Activated T-cell treated with anti-CD3 and anti-CD28 coated beads, Interleukin-2, amount 50 U/mL, for 48 hours (primary cell): ENCODE measurements at regions not wholly inside any gene's neighbourhood (a gene's known extent, or its start where the extent isn't known, plus 50 kb on each side); places are given as distances from the start of the nearest gene placed in this dataset.
"Not testable (repeated sequence)": the region's sequence is repeated elsewhere in the genome, so short reads cannot be mapped to it uniquely, and the experiment has no call there.

Experiments
- DNase-seq, 2 experiments: peaks; one replicate each; pipeline ENCODE4 v3.0.0-alpha.2; 2020

GRCh38 chr14:22384167-22384549 is 204.9 kb downstream of the DAD1 start:
- no peak for DNase-seq

- DNase-seq, result no peak
These were observed 205.4 kb downstream of the DAD1 start for GRCh38 chr14:22383515-22384166.

GRCh38 chr14:22382955-22383354 is 206.1 kb downstream of the DAD1 start:
- no peak for DNase-seq

- DNase-seq, result no peak
These were observed 206.6 kb downstream of the DAD1 start for GRCh38 chr14:22382395-22382794.

- no peak for DNase-seq
These were observed 207.3 kb downstream of the DAD1 start for GRCh38 chr14:22381766-22382165.

GRCh38 chr14:22381408-22381760 is 207.6 kb downstream of the DAD1 start:
- no peak for DNase-seq

GRCh38 chr14:22380571-22381407 is 208.2 kb downstream of the DAD1 start:
- no peak for DNase-seq

- no peak for DNase-seq
These were observed 209.3 kb downstream of the DAD1 start for GRCh38 chr14:22379727-22380126.

- DNase-seq, result no peak
These were observed 210.8 kb downstream of the DAD1 start for GRCh38 chr14:22378181-22378580.

- DNase-seq, result no peak
These were observed 213.6 kb downstream of the DAD1 start for GRCh38 chr14:22375321-22375930.

- DNase-seq, result no peak
These were observed 218.8 kb downstream of the DAD1 start for GRCh38 chr14:22370084-22370847.

GRCh38 chr14:22358726-22359125 is 230.3 kb downstream of the DAD1 start:
- DNase-seq, result no peak

- not testable (repeated sequence) for DNase-seq
These were observed 239.7 kb downstream of the DAD1 start for GRCh38 chr14:22349281-22349680.

- no peak for DNase-seq
These were observed 244.4 kb downstream of the DAD1 start for GRCh38 chr14:22344673-22345072.

- not testable (repeated sequence) for DNase-seq
These were observed 244.8 kb downstream of the DAD1 start for GRCh38 chr14:22344209-22344608.

- no peak for DNase-seq
These were observed 248.0 kb downstream of the DAD1 start for GRCh38 chr14:22341049-22341448.

GRCh38 chr14:22338917-22339715 is 249.9 kb downstream of the DAD1 start:
- DNase-seq, result no peak

GRCh38 chr14:22338381-22338780 is 250.6 kb downstream of the DAD1 start:
- DNase-seq, result no peak

GRCh38 chr14:22337938-22338337 is 251.1 kb downstream of the DAD1 start:
- DNase-seq, result no peak

- no peak for DNase-seq
These were observed 251.5 kb downstream of the DAD1 start for GRCh38 chr14:22337521-22337920.

- DNase-seq, result no peak
These were observed 253.0 kb downstream of the DAD1 start for GRCh38 chr14:22336031-22336430.

- DNase-seq, result no peak
These were observed 254.4 kb downstream of the DAD1 start for GRCh38 chr14:22334627-22335026.

GRCh38 chr14:22334275-22334577 is 254.8 kb downstream of the DAD1 start:
- no peak for DNase-seq
